ENCODE measurements at regions not wholly inside any gene's neighbourhood (a gene's known extent, or its start where the extent isn't known, plus 50 kb on each side); places are given as distances from the start of the nearest gene placed in this dataset.

- CTCF ChIA-PET, result no interaction called here
- no peaks in the 10 kb centered on the region for H3K27me3 ChIP-seq (ENCODE audit: control insufficient read depth, insufficient read depth, low read length)
- no peaks in the 10 kb centered on the region for H3K36me3 ChIP-seq (ENCODE audit: control insufficient read depth, insufficient read depth, low read length)
- no peak overlapping the region for H3K4me3 ChIP-seq (ENCODE audit: low read depth, low read length)
- no peak for TF ChIP-seq CTCF (IDR thresholded peaks at IDR 0.05; ENCODE audit: insufficient read depth, low read depth, low read length)
- POLR2A ChIA-PET, result no interaction called here
- no peak for DNase-seq (ENCODE audit: low read depth)
Measured at GRCh38 chr6:117818449-117818848, 88.6 kb upstream of the SLC35F1 start.

- ChIA-PET CTCF (interaction anchor here (0.6 to 1.0 kb wide), 7 partner anchors 10 to 982 kb away, joined by 3 to 4 read pairs (median 3); no protein-coding TSS in a partner anchor), POLR2A (interaction anchor here (0.6 kb wide), 1 partner anchor 29 kb away, joined by 8 read pairs; no protein-coding TSS in a partner anchor)
- Histone ChIP-seq H3K36me3 (ENCODE audit: control insufficient read depth, insufficient read depth, low read length) (no peaks in the 10 kb centered on the region), H3K27me3 (ENCODE audit: control insufficient read depth, insufficient read depth, low read length) (no peaks in the 10 kb centered on the region), H3K4me3 (ENCODE audit: low read depth, low read length) (peak overlapping the region; percentile 47)
- peak; percentile 61 for TF ChIP-seq CTCF (IDR thresholded peaks at IDR 0.05; ENCODE audit: insufficient read depth, low read depth, low read length)
- DNase-seq (ENCODE audit: low read depth), result no peak
Measured at GRCh38 chr6:117829594-117830319, 77.3 kb upstream of the SLC35F1 start.

- POLR2A ChIA-PET, result no interaction called here
- CTCF ChIA-PET, result no interaction called here
- TF ChIP-seq CTCF (IDR thresholded peaks at IDR 0.05; ENCODE audit: insufficient read depth, low read depth, low read length), result no peak
- Histone ChIP-seq H3K4me3 (ENCODE audit: low read depth, low read length) (no peak overlapping the region), H3K27me3 (ENCODE audit: control insufficient read depth, insufficient read depth, low read length) (no peaks in the 10 kb centered on the region), H3K36me3 (ENCODE audit: control insufficient read depth, insufficient read depth, low read length) (no peaks in the 10 kb centered on the region)
- no peak for DNase-seq (ENCODE audit: low read depth)
Measured at GRCh38 chr6:117837261-117837660, 69.8 kb upstream of the SLC35F1 start.

- Histone ChIP-seq H3K36me3 (ENCODE audit: control insufficient read depth, insufficient read depth, low read length) (no peaks in the 10 kb centered on the region), H3K4me3 (ENCODE audit: low read depth, low read length) (no peak overlapping the region), H3K27me3 (ENCODE audit: control insufficient read depth, insufficient read depth, low read length) (no peaks in the 10 kb centered on the region)
- POLR2A ChIA-PET, result interaction anchor here (0.6 kb wide), 1 partner anchor 1270 kb away, joined by 3 read pairs; no protein-coding TSS in a partner anchor
- CTCF ChIA-PET, result interaction anchor here (0.5 to 1.3 kb wide), 4 partner anchors 11 to 936 kb away, joined by 3 to 7 read pairs (median 4); no protein-coding TSS in a partner anchor
- TF ChIP-seq CTCF (IDR thresholded peaks at IDR 0.05; ENCODE audit: insufficient read depth, low read depth, low read length), result peak; percentile 34
- DNase-seq (ENCODE audit: low read depth), result no peak
Measured at GRCh38 chr6:117840541-117840983, 66.5 kb upstream of the SLC35F1 start.

- TF ChIP-seq CTCF (IDR thresholded peaks at IDR 0.05; ENCODE audit: insufficient read depth, low read depth, low read length), result no peak
- H3K36me3 ChIP-seq (ENCODE audit: control insufficient read depth, insufficient read depth, low read length), result no peaks in the 10 kb centered on the region
- CTCF ChIA-PET, result no interaction called here
- H3K4me3 ChIP-seq (ENCODE audit: low read depth, low read length), result no peak overlapping the region
- POLR2A ChIA-PET, result no interaction called here
- no peaks in the 10 kb centered on the region for H3K27me3 ChIP-seq (ENCODE audit: control insufficient read depth, insufficient read depth, low read length)
- DNase-seq (ENCODE audit: low read depth), result no peak
Measured at GRCh38 chr6:117847912-117848311, 59.2 kb upstream of the SLC35F1 start.

All from BJ (cell line).